ENCODE measurements at regions not wholly inside any gene's neighbourhood (a gene's known extent, or its start where the extent isn't known, plus 50 kb on each side); places are given as distances from the start of the nearest gene placed in this dataset.

DNA sequence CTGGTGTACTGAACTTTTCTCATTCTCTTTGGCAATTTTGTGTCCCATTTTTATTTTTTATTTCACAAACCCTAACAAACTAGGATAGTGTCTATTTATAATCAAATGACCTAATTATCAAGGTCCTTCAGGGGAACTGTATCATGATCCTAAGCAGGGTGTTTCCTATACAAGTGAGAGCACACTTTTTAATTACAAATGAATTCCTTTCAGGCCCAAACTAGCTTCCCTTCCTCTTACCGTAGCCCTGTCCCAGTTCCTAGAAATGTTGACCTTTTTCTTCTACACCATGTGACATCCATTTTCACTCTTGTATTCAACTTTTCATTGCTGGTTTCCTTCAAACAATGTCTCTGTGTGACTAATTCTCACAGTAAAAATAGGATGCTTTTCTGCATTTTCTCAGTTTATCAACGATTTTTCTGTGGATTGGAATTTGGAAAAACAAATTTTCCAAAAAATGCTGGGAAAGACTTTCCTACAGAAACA is 411.4 kb downstream of the CCDC91 start:
- Mint-ChIP-seq H3K9me3 (ENCODE audit: unreplicated experiment) (peaks cover 7% of the 10 kb centered on the region), H3K36me3 (ENCODE audit: insufficient read depth, unreplicated experiment) (no peaks in the 10 kb centered on the region), H3K4me1 (ENCODE audit: insufficient read depth, unreplicated experiment) (no peaks in the 10 kb centered on the region), H3K27ac (ENCODE audit: low read depth, unreplicated experiment) (no peak overlapping the region), H3K27me3 (ENCODE audit: insufficient read depth, unreplicated experiment) (no peaks in the 10 kb centered on the region), H3K4me3 (ENCODE audit: unreplicated experiment) (no peak overlapping the region)
- BruUV-seq (replicated peaks) = no TSS peak
- ChIA-PET CTCF (no interaction called here), POLR2A (interaction anchor here (0.5 to 0.6 kb wide), 2 partner anchors 15 to 94 kb away, joined by 3 to 4 read pairs; no protein-coding TSS in a partner anchor)
- TF ChIP-seq, protein P1, sequence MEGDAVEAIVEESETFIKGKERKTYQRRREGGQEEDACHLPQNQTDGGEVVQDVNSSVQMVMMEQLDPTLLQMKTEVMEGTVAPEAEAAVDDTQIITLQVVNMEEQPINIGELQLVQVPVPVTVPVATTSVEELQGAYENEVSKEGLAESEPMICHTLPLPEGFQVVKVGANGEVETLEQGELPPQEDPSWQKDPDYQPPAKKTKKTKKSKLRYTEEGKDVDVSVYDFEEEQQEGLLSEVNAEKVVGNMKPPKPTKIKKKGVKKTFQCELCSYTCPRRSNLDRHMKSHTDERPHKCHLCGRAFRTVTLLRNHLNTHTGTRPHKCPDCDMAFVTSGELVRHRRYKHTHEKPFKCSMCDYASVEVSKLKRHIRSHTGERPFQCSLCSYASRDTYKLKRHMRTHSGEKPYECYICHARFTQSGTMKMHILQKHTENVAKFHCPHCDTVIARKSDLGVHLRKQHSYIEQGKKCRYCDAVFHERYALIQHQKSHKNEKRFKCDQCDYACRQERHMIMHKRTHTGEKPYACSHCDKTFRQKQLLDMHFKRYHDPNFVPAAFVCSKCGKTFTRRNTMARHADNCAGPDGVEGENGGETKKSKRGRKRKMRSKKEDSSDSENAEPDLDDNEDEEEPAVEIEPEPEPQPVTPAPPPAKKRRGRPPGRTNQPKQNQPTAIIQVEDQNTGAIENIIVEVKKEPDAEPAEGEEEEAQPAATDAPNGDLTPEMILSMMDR (IDR thresholded peaks at IDR 0.05; ENCODE audit: unreplicated experiment) = no peak
- no peak for DNase-seq (ENCODE audit: unreplicated experiment)
- intact Hi-C loops (cut with micrococcal nuclease) = no loop called here

GRCh38 chr12:28602786-28603185 is 412.5 kb downstream of the CCDC91 start:
- Mint-ChIP-seq H3K36me3 (ENCODE audit: insufficient read depth, unreplicated experiment) (no peaks in the 10 kb centered on the region), H3K4me1 (ENCODE audit: insufficient read depth, unreplicated experiment) (no peaks in the 10 kb centered on the region), H3K9me3 (ENCODE audit: unreplicated experiment) (peaks cover 17% of the 10 kb centered on the region), H3K27ac (ENCODE audit: low read depth, unreplicated experiment) (no peak overlapping the region), H3K4me3 (ENCODE audit: unreplicated experiment) (no peak overlapping the region), H3K27me3 (ENCODE audit: insufficient read depth, unreplicated experiment) (no peaks in the 10 kb centered on the region)
- TF ChIP-seq, protein P1 (IDR thresholded peaks at IDR 0.05; ENCODE audit: unreplicated experiment) = no peak
- POLR2A ChIA-PET = no interaction called here
- CTCF ChIA-PET = interaction anchor here (0.7 kb wide), 1 partner anchor 13 kb away, joined by 4 read pairs; no protein-coding TSS in a partner anchor
- no TSS peak for BruUV-seq (replicated peaks)
- DNase-seq (ENCODE audit: unreplicated experiment) = no peak
- intact Hi-C loops (cut with micrococcal nuclease) = no loop called here

GRCh38 chr12:28603239-28603638 is 413.0 kb downstream of the CCDC91 start:
- H3K4me1 Mint-ChIP-seq (ENCODE audit: insufficient read depth, unreplicated experiment) = no peaks in the 10 kb centered on the region
- intact Hi-C loops (cut with micrococcal nuclease) = no loop called here
- DNase-seq (ENCODE audit: unreplicated experiment) = no peak
- ChIA-PET POLR2A (no interaction called here), CTCF (no interaction called here)
- no TSS peak for BruUV-seq (replicated peaks)
- no peaks in the 10 kb centered on the region for H3K36me3 Mint-ChIP-seq (ENCODE audit: insufficient read depth, unreplicated experiment)
- no peaks in the 10 kb centered on the region for H3K27me3 Mint-ChIP-seq (ENCODE audit: insufficient read depth, unreplicated experiment)
- no peak overlapping the region for H3K4me3 Mint-ChIP-seq (ENCODE audit: unreplicated experiment)
- TF ChIP-seq, protein P1 (IDR thresholded peaks at IDR 0.05; ENCODE audit: unreplicated experiment) = no peak
- no peak overlapping the region for H3K27ac Mint-ChIP-seq (ENCODE audit: low read depth, unreplicated experiment)
- H3K9me3 Mint-ChIP-seq (ENCODE audit: unreplicated experiment) = peaks cover 18% of the 10 kb centered on the region

- Mint-ChIP-seq H3K4me3 (ENCODE audit: unreplicated experiment) (no peak overlapping the region), H3K4me1 (ENCODE audit: insufficient read depth, unreplicated experiment) (no peaks in the 10 kb centered on the region), H3K36me3 (ENCODE audit: insufficient read depth, unreplicated experiment) (no peaks in the 10 kb centered on the region), H3K27ac (ENCODE audit: low read depth, unreplicated experiment) (no peak overlapping the region), H3K27me3 (ENCODE audit: insufficient read depth, unreplicated experiment) (no peaks in the 10 kb centered on the region), H3K9me3 (ENCODE audit: unreplicated experiment) (peaks cover 18% of the 10 kb centered on the region)
- intact Hi-C loops (cut with micrococcal nuclease) = no loop called here
- no peak for DNase-seq (ENCODE audit: unreplicated experiment)
- ChIA-PET POLR2A (no interaction called here), CTCF (no interaction called here)
- TF ChIP-seq, protein P1 (IDR thresholded peaks at IDR 0.05; ENCODE audit: unreplicated experiment) = no peak
- BruUV-seq (replicated peaks) = no TSS peak
Measured at GRCh38 chr12:28603801-28604200, 413.5 kb downstream of the CCDC91 start.

All from MCF 10A (cell line).